T-helper 2 cell (primary cell): ENCODE measurements at regions not wholly inside any gene's neighbourhood (a gene's known extent, or its start where the extent isn't known, plus 50 kb on each side); places are given as distances from the start of the nearest gene placed in this dataset.
"Not testable (repeated sequence)": the region's sequence is repeated elsewhere in the genome, so short reads cannot be mapped to it uniquely, and the experiment has no call there.

Experiments
- DNase-seq, 5 experiments: peaks; one replicate each; pipeline versions ENCODE4 v3.0.0 to v3.0.0-alpha.2; 2012 to 2022

- not testable (repeated sequence) for DNase-seq
Measured at GRCh38 chr5:44756097-44756496, 52.6 kb upstream of the MRPS30 start.

- DNase-seq: no peak
Measured at GRCh38 chr5:44747396-44747795, 61.4 kb upstream of the MRPS30 start.

DNA sequence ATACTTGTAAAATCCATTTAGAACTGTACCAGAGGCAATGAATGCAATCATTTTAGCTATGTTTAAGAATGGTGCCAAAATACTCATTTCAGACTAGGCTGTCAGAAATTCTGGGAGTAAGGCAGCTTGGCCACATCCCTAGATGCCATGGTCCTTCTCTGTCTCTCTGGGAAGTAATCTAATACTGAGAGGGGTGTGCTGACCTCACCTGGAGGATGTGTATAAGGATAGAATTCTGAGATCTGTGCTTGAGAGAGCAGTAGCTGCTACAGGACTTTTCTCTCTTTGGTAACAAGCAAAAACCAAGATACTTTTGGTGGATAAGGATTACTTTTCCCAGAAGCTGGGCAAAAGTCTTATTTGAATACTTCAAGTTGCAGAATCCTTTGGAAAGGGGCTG, 68.1 kb upstream of the MRPS30 start:
- DNase-seq: no peak

- DNase-seq: no peak
Measured at GRCh38 chr5:44729536-44729935, 79.2 kb upstream of the MRPS30 start.

DNA sequence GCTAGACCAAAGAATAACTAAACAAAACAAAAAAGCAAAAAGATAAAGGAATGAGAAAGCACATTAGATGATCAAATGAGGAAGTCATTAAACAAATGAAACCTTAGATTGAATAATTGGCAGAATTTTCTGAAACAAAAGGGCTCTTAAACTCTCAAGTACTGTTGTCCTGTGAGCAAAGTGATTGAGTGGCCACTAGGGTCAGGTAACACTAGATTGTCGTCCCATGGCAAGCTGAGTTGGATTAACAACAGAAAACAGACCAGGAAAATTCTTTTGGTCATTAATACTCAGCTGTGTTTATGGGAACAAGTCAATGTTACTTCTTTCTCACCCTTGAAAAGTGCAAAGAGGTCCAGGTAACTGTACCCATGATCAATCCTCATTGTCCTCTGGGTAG, 81.6 kb upstream of the MRPS30 start:
- DNase-seq: no peak

GRCh38 chr5:44719856-44720255, 88.9 kb upstream of the MRPS30 start:
- DNase-seq: no peak

DNA sequence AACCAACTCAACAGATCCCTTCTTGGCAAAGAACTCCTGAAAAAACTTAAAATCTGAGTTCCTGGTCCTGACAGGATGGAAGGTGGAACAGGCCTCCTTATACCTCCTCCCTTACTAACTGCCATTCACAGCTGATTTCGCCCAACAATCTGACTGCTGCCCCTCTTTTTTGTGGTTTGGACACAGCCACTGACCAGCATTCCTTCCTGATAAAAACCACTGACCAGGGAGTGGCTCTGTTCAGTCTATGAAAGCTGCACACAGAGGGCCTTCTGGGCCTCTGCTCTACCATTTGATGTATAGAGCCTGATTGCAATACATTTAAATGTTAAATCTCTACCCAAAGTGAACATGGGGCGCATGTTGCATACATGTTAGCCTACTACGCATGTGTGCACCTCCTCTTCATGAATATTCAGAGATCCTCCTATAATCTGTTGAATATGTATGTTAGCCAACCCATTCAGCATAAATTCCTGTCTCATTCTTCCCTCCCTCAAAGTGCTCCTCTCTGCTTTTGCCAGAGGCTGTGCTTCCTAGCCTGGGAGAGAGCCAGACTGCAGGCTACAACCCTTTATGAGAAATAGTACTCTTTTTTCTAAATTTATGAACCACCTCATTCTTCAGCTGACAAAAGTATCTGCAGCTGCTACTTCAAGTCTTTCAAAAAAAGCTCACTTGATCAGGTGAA, 93.7 kb upstream of the MRPS30 start:
- no peak for DNase-seq

- no peak for DNase-seq
Measured at GRCh38 chr5:44713446-44713845, 95.3 kb upstream of the MRPS30 start.

- DNase-seq: no peak
Measured at GRCh38 chr5:44711901-44712300, 96.8 kb upstream of the MRPS30 start.

DNA sequence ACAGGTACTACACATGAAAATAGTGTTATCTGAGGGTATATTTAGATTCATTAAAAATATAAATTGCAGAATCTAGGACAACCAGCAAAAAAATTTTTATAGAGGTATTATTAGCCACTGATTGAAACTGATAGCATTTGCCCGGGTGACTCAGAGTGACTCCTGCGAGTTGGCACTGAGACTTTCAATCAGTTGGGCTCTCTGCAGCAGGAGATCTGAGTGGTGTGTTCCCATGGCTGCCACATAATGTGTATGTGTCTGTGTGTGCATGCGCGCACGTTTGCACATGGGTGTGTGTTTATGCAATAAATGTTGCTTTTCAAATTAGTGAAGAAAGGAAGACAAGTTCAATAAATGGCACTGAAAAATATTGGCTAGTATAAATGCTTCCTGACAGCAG, 100.1 kb upstream of the MRPS30 start:
- DNase-seq: no peak

GRCh38 chr5:44707721-44708120, 101.0 kb upstream of the MRPS30 start:
- DNase-seq: no peak

DNA sequence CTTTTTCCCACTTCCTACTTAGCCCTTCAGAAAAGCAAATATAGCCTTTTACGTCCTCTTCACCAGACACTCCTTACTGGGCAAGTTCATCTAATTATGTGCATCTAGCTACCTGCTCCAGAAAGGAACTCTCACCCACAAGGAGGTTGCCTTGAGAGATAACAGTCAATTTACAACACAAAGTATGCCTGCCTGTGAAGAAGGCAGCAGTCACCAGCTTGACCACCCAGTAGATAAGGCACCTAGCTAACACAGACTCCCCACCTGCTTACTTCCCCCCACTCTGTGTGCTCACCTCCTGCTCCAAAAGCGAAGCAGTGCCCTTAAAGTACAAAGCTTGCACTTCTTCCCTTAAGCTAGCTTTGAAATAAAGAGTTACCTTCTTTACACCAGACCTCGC, 111.7 kb upstream of the MRPS30 start:
- DNase-seq: no peak

GRCh38 chr5:44695259-44695658, 113.5 kb upstream of the MRPS30 start:
- DNase-seq: no peak

DNA sequence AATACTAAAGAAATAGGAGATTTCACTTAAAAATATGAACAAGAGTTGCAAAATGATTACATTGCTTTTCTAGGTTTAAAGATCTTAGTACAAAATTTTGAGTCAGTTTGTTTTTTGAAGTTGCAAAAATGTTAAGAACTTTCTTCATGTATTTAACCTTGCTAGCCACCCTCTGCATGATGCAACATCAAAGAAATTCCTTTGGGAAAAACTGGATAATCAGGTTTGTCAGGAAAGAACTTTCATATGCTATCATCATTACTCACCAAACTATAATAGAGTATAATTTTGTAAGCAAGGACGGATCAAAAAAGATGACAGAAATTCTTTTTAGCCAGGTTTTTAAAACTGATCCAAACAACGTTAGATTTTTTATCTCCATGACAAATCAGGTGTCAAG, 116.9 kb upstream of the MRPS30 start:
- no peak for DNase-seq

- DNase-seq: no peak
Measured at GRCh38 chr5:44681906-44682305, 126.8 kb upstream of the MRPS30 start.

GRCh38 chr5:44679214-44679613, 129.5 kb upstream of the MRPS30 start:
- DNase-seq: no peak

DNA sequence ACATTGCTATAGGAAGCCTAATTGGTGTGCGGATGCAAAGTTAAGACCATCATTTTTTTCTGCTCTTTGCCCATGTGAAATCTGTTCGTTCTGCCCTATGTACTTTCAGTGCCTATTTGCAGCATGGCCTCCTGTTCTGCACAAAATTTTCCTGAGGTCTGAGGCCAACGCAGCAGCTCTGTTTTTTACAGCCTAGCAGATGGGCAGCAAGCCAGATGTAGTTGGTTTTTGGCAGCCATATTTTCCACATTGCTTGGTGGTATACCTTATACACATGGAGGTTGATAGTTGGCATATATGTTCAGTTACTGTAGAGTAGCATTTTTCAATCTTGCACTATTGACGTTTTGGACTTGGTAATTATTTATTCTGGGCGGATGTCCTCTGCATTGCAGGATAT, 133.5 kb upstream of the MRPS30 start:
- no peak for DNase-seq

GRCh38 chr5:44674461-44674860, 134.3 kb upstream of the MRPS30 start:
- DNase-seq: no peak

GRCh38 chr5:44668471-44668870, 140.3 kb upstream of the MRPS30 start:
- not testable (repeated sequence) for DNase-seq

DNA sequence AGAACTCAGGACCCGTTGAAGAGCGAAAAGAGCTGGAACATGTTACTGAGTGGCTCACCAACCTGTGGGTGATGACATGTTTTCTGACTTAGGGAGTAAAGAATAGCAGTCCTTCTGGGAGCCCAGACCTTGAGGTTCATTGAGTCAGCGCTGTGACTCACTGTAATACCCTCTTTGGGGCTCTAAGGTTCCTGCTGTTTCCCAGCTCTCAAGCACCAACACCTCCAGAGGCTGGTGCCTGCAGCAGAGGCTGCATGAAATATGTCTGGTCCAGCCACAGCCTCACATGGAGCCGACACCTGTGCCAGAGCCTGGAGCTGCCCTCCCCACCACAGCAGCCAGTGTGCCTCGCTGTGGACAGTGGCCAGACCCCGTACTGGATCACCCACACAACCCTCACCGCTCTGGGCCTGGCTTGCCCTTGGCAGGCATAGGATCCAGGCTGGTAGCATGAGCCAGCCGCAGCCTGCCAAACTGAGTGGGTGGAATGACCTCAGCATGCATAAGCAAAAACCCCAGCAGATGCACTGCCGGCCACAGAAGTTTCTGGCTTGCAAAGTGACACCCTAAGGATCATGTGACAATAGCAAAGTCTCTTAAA, 143.5 kb upstream of the MRPS30 start:
- no peak for DNase-seq

GRCh38 chr5:44664711-44665100, 144.0 kb upstream of the MRPS30 start:
- no peak for DNase-seq

DNA sequence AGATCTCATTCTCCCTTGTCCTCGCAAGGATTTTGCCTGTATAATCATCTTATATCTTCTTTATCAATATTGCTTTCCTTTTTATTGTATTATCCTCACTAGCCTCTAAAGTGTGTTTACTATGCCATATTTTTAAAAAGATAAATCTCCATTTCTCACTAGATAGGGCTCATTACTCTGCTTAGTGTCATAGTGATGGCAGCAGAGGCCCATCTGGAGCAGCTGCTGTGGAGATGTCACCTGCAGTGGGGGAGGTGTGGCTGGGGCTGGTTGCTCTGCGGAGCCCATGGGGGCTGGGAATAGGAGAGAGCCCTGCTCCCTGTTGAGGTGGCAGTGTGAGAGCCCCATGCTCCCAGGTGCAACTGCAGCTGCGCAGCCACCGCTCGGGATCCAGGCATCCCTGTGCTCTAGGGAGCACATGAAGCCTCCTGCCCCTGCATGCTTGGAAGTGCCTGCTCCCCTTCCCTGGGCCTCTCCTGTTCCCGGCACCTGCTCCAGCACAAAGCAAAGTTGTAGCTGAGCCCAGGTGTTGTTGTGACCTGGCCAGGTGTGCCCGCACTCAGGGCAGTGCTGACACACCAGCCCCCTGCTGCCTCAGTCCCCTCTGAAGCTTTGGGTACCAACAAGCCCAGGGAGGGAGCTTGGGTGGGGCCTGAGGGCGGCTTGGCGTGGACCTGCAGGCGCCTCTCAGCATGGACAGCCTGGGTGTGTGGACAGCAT, 144.6 kb upstream of the MRPS30 start:
- DNase-seq: no peak

- DNase-seq: no peak
Measured at GRCh38 chr5:44661851-44662250, 146.9 kb upstream of the MRPS30 start.

DNA sequence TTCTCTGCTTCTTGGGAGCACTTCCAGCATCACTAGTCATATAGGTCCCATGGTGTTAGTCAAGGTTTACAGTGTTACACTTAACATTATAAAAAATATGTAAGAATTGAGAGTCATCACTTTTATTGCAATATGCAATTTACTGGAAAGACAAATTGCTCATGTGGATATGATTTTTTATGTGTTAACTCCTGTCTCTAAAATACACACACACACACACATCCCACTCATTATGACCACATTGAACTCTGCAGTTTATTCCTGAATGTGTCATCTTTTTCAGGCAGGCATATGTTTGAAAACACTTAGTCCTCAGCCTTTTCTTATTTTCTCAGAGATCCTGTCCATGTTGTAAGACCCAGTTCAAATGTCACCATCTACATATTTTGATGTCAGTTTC, 148.5 kb upstream of the MRPS30 start:
- no peak for DNase-seq
